ENCODE measurements at regions not wholly inside any gene's neighbourhood (a gene's known extent, or its start where the extent isn't known, plus 50 kb on each side); places are given as distances from the start of the nearest gene placed in this dataset.

GRCh38 chr22:44591146-44591790, 93.2 kb upstream of the RTL6 start:
- Histone ChIP-seq H3K27ac (ENCODE audit: low read depth, low read length, severe bottlenecking) (no peak overlapping the region), H3K4me1 (ENCODE audit: control insufficient read depth, insufficient read depth, low read length, poor library complexity, severe bottlenecking) (peaks cover 3% of the 10 kb centered on the region), H3K36me3 (ENCODE audit: control insufficient read depth, insufficient read depth, low read length) (no peaks in the 10 kb centered on the region), H3K4me3 (ENCODE audit: extremely low read depth, insufficient read depth, low read length, poor library complexity, severe bottlenecking) (no peak overlapping the region), H3K9me3 (ENCODE audit: control insufficient read depth, low read length) (no peaks in the 10 kb centered on the region)
- WGBS, 2 experiments (ENCODE audit: insufficient coverage in 2 of 2), result 78 to 83% methylated on average over 11 to 14 of the region's 19 CpGs

GRCh38 chr22:44590291-44590690, 92.3 kb upstream of the RTL6 start:
- Histone ChIP-seq H3K27ac (ENCODE audit: low read depth, low read length, severe bottlenecking) (no peak overlapping the region), H3K4me1 (ENCODE audit: control insufficient read depth, insufficient read depth, low read length, poor library complexity, severe bottlenecking) (no peaks in the 10 kb centered on the region), H3K9me3 (ENCODE audit: control insufficient read depth, low read length) (no peaks in the 10 kb centered on the region), H3K36me3 (ENCODE audit: control insufficient read depth, insufficient read depth, low read length) (no peaks in the 10 kb centered on the region), H3K4me3 (ENCODE audit: extremely low read depth, insufficient read depth, low read length, poor library complexity, severe bottlenecking) (no peak overlapping the region)
- WGBS, 2 experiments (ENCODE audit: insufficient coverage in 2 of 2), result 91 to 96% methylated on average over 11 to 13 of the region's 13 CpGs

GRCh38 chr22:44589831-44590230, 91.8 kb upstream of the RTL6 start:
- Histone ChIP-seq H3K4me1 (ENCODE audit: control insufficient read depth, insufficient read depth, low read length, poor library complexity, severe bottlenecking) (no peaks in the 10 kb centered on the region), H3K27ac (ENCODE audit: low read depth, low read length, severe bottlenecking) (no peak overlapping the region), H3K36me3 (ENCODE audit: control insufficient read depth, insufficient read depth, low read length) (no peaks in the 10 kb centered on the region), H3K4me3 (ENCODE audit: extremely low read depth, insufficient read depth, low read length, poor library complexity, severe bottlenecking) (no peak overlapping the region), H3K9me3 (ENCODE audit: control insufficient read depth, low read length) (no peaks in the 10 kb centered on the region)
- WGBS, 2 experiments (ENCODE audit: insufficient coverage in 2 of 2), result 85 to 87% methylated on average over 5 of the region's 5 CpGs

- WGBS, 2 experiments (ENCODE audit: insufficient coverage in 2 of 2), result 85 to 95% methylated on average over 8 to 10 of the region's 14 CpGs
- no peak overlapping the region for H3K27ac ChIP-seq (ENCODE audit: low read depth, low read length, severe bottlenecking)
- no peaks in the 10 kb centered on the region for H3K36me3 ChIP-seq (ENCODE audit: control insufficient read depth, insufficient read depth, low read length)
- H3K4me3 ChIP-seq (ENCODE audit: extremely low read depth, insufficient read depth, low read length, poor library complexity, severe bottlenecking), result no peak overlapping the region
- no peaks in the 10 kb centered on the region for H3K4me1 ChIP-seq (ENCODE audit: control insufficient read depth, insufficient read depth, low read length, poor library complexity, severe bottlenecking)
- no peaks in the 10 kb centered on the region for H3K9me3 ChIP-seq (ENCODE audit: control insufficient read depth, low read length)
These were observed 90.3 kb upstream of the RTL6 start for GRCh38 chr22:44588348-44588747.

- Histone ChIP-seq H3K9me3 (ENCODE audit: control insufficient read depth, low read length) (no peaks in the 10 kb centered on the region), H3K4me1 (ENCODE audit: control insufficient read depth, insufficient read depth, low read length, poor library complexity, severe bottlenecking) (no peaks in the 10 kb centered on the region)
- 92% methylated on average over 1 of the region's 3 CpGs; no CpG with 5 or more reads in 1 of the 2 experiments for whole genome bisulfite sequencing, 2 experiments (ENCODE audit: insufficient coverage in 2 of 2)
These were observed 89.8 kb upstream of the RTL6 start for GRCh38 chr22:44587737-44588310.

GRCh38 chr22:44586999-44587736, 89.1 kb upstream of the RTL6 start:
- Histone ChIP-seq H3K36me3 (ENCODE audit: control insufficient read depth, insufficient read depth, low read length) (no peaks in the 10 kb centered on the region), H3K4me3 (ENCODE audit: extremely low read depth, insufficient read depth, low read length, poor library complexity, severe bottlenecking) (no peak overlapping the region), H3K4me1 (ENCODE audit: control insufficient read depth, insufficient read depth, low read length, poor library complexity, severe bottlenecking) (no peaks in the 10 kb centered on the region), H3K27ac (ENCODE audit: low read depth, low read length, severe bottlenecking) (no peak overlapping the region), H3K9me3 (ENCODE audit: control insufficient read depth, low read length) (no peaks in the 10 kb centered on the region)
- WGBS, 2 experiments (ENCODE audit: insufficient coverage in 2 of 2), result 92 to 93% methylated on average over 18 to 23 of the region's 24 CpGs

More at GRCh38 chr22:44587737-44588310, 89.8 kb upstream of the RTL6 start:
- H3K4me3 ChIP-seq (ENCODE audit: extremely low read depth, insufficient read depth, low read length, poor library complexity, severe bottlenecking), result no peak overlapping the region
- no peaks in the 10 kb centered on the region for H3K36me3 ChIP-seq (ENCODE audit: control insufficient read depth, insufficient read depth, low read length)
- no peak overlapping the region for H3K27ac ChIP-seq (ENCODE audit: low read depth, low read length, severe bottlenecking)

- no peaks in the 10 kb centered on the region for H3K36me3 ChIP-seq (ENCODE audit: control insufficient read depth, insufficient read depth, low read length)
- no peak overlapping the region for H3K27ac ChIP-seq (ENCODE audit: low read depth, low read length, severe bottlenecking)
- no peak overlapping the region for H3K4me3 ChIP-seq (ENCODE audit: extremely low read depth, insufficient read depth, low read length, poor library complexity, severe bottlenecking)
- WGBS, 2 experiments (ENCODE audit: insufficient coverage in 2 of 2), result 82 to 89% methylated on average over 16 to 17 of the region's 18 CpGs
- no peaks in the 10 kb centered on the region for H3K9me3 ChIP-seq (ENCODE audit: control insufficient read depth, low read length)
- no peaks in the 10 kb centered on the region for H3K4me1 ChIP-seq (ENCODE audit: control insufficient read depth, insufficient read depth, low read length, poor library complexity, severe bottlenecking)
These were observed 88.4 kb upstream of the RTL6 start for GRCh38 chr22:44586351-44586990.

- H3K4me1 ChIP-seq (ENCODE audit: control insufficient read depth, insufficient read depth, low read length, poor library complexity, severe bottlenecking), result no peaks in the 10 kb centered on the region
- no peak overlapping the region for H3K27ac ChIP-seq (ENCODE audit: low read depth, low read length, severe bottlenecking)
- H3K36me3 ChIP-seq (ENCODE audit: control insufficient read depth, insufficient read depth, low read length), result no peaks in the 10 kb centered on the region
- H3K4me3 ChIP-seq (ENCODE audit: extremely low read depth, insufficient read depth, low read length, poor library complexity, severe bottlenecking), result no peak overlapping the region
- 89 to 94% methylated on average over 16 to 19 of the region's 20 CpGs for WGBS, 2 experiments (ENCODE audit: insufficient coverage in 2 of 2)
- no peaks in the 10 kb centered on the region for H3K9me3 ChIP-seq (ENCODE audit: control insufficient read depth, low read length)
These were observed 87.7 kb upstream of the RTL6 start for GRCh38 chr22:44585559-44586350.

GRCh38 chr22:44584256-44584902, 86.3 kb upstream of the RTL6 start:
- Histone ChIP-seq H3K9me3 (ENCODE audit: control insufficient read depth, low read length) (no peaks in the 10 kb centered on the region), H3K4me3 (ENCODE audit: extremely low read depth, insufficient read depth, low read length, poor library complexity, severe bottlenecking) (no peak overlapping the region), H3K36me3 (ENCODE audit: control insufficient read depth, insufficient read depth, low read length) (no peaks in the 10 kb centered on the region), H3K4me1 (ENCODE audit: control insufficient read depth, insufficient read depth, low read length, poor library complexity, severe bottlenecking) (no peaks in the 10 kb centered on the region), H3K27ac (ENCODE audit: low read depth, low read length, severe bottlenecking) (no peak overlapping the region)
- 85 to 88% methylated on average over 3 to 5 of the region's 7 CpGs for WGBS, 2 experiments (ENCODE audit: insufficient coverage in 2 of 2)

- 85% methylated on average over 6 to 8 of the region's 12 CpGs for WGBS, 2 experiments (ENCODE audit: insufficient coverage in 2 of 2)
- H3K27ac ChIP-seq (ENCODE audit: low read depth, low read length, severe bottlenecking), result no peak overlapping the region
- no peaks in the 10 kb centered on the region for H3K36me3 ChIP-seq (ENCODE audit: control insufficient read depth, insufficient read depth, low read length)
- no peaks in the 10 kb centered on the region for H3K9me3 ChIP-seq (ENCODE audit: control insufficient read depth, low read length)
- no peak overlapping the region for H3K4me3 ChIP-seq (ENCODE audit: extremely low read depth, insufficient read depth, low read length, poor library complexity, severe bottlenecking)
- no peaks in the 10 kb centered on the region for H3K4me1 ChIP-seq (ENCODE audit: control insufficient read depth, insufficient read depth, low read length, poor library complexity, severe bottlenecking)
These were observed 85.8 kb upstream of the RTL6 start for GRCh38 chr22:44583854-44584253.

Measured in mesodermal cell (in vitro differentiated cells).